ENCODE measurements at regions not wholly inside any gene's neighbourhood (a gene's known extent, or its start where the extent isn't known, plus 50 kb on each side); places are given as distances from the start of the nearest gene placed in this dataset.
"Not testable (repeated sequence)": the region's sequence is repeated elsewhere in the genome, so short reads cannot be mapped to it uniquely, and the experiment has no call there.

DNA sequence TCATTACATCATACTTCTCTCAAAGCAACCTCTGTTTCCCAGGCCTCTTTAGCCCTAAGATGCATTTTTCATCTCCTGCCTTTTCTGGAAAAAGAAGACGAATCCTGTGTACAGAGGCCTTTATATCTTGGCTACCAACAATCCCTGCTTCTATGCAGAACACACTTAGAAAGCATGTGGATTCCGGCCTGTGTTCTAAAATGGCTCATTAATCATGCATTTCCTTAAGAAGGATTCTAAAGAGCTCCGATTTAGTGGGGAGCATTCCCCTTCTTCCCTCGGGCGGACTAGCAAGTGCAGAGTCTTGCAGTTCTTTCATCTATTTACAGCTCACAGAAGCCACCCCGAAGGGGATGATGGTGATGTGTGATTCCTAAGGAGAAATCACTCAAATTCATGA lies 1212.9 kb downstream of the TYW1 start:
- H3K36me3 ChIP-seq (ENCODE audit: control insufficient read depth in 2 of 2, insufficient read depth in 2 of 2, low read length in 1 of 2) = no peaks in the 10 kb centered on the region
- no peak overlapping the region for H3K27ac ChIP-seq (ENCODE audit: low read depth in 1 of 2, low read length in 1 of 2)
- no peak for DNase-seq (ENCODE audit: low read depth in 6 of 9, low spot score in 9 of 9)
- 87% methylated on average over 6 of the region's 6 CpGs for WGBS
- no peaks in the 10 kb centered on the region for H3K4me1 ChIP-seq (ENCODE audit: control insufficient read depth in 2 of 2, insufficient read depth in 2 of 2, low read length in 2 of 2)
- H3K4me3 ChIP-seq (ENCODE audit: low read length in 2 of 2) = no peak overlapping the region
- H3K27me3 ChIP-seq (ENCODE audit: control insufficient read depth in 2 of 2, insufficient read depth in 1 of 2, low read length in 1 of 2) = no peaks in the 10 kb centered on the region
- peaks cover 3 to 32% of the 10 kb centered on the region in 2 donors for H3K9me3 ChIP-seq (ENCODE audit: control insufficient read depth in 2 of 2, insufficient read depth in 1 of 2, low read length in 1 of 2)

- Histone ChIP-seq H3K27me3 (ENCODE audit: control insufficient read depth in 2 of 2, insufficient read depth in 1 of 2, low read length in 1 of 2) (no peaks in the 10 kb centered on the region), H3K4me3 (ENCODE audit: low read length in 2 of 2) (no peak overlapping the region), H3K4me1 (ENCODE audit: control insufficient read depth in 2 of 2, insufficient read depth in 2 of 2, low read length in 2 of 2) (no peaks in the 10 kb centered on the region), H3K9me3 (ENCODE audit: control insufficient read depth in 2 of 2, insufficient read depth in 1 of 2, low read length in 1 of 2) (peaks cover 1 to 10% of the 10 kb centered on the region in 2 donors), H3K27ac (ENCODE audit: low read depth in 1 of 2, low read length in 1 of 2) (no peak overlapping the region), H3K36me3 (ENCODE audit: control insufficient read depth in 2 of 2, insufficient read depth in 2 of 2, low read length in 1 of 2) (no peaks in the 10 kb centered on the region)
- DNase-seq (ENCODE audit: low read depth in 6 of 9, low spot score in 9 of 9) = no peak
- WGBS = 94% methylated on average over 3 of the region's 3 CpGs
Measured at GRCh38 chr7:68213838-68214237, 1217.2 kb downstream of the TYW1 start.

GRCh38 chr7:68216051-68216450 lies 1219.4 kb downstream of the TYW1 start:
- H3K4me3 ChIP-seq (ENCODE audit: low read length in 2 of 2) = no peak overlapping the region
- H3K4me1 ChIP-seq (ENCODE audit: control insufficient read depth in 2 of 2, insufficient read depth in 2 of 2, low read length in 2 of 2) = no peaks in the 10 kb centered on the region
- peaks cover 1 to 15% of the 10 kb centered on the region in 2 donors for H3K9me3 ChIP-seq (ENCODE audit: control insufficient read depth in 2 of 2, insufficient read depth in 1 of 2, low read length in 1 of 2)
- WGBS = 81% methylated on average over 5 of the region's 5 CpGs
- no peak for DNase-seq (ENCODE audit: low read depth in 6 of 9, low spot score in 9 of 9)
- H3K27ac ChIP-seq (ENCODE audit: low read depth in 1 of 2, low read length in 1 of 2) = no peak overlapping the region
- no peaks in the 10 kb centered on the region for H3K36me3 ChIP-seq (ENCODE audit: control insufficient read depth in 2 of 2, insufficient read depth in 2 of 2, low read length in 1 of 2)
- H3K27me3 ChIP-seq (ENCODE audit: control insufficient read depth in 2 of 2, insufficient read depth in 1 of 2, low read length in 1 of 2) = no peaks in the 10 kb centered on the region

DNA sequence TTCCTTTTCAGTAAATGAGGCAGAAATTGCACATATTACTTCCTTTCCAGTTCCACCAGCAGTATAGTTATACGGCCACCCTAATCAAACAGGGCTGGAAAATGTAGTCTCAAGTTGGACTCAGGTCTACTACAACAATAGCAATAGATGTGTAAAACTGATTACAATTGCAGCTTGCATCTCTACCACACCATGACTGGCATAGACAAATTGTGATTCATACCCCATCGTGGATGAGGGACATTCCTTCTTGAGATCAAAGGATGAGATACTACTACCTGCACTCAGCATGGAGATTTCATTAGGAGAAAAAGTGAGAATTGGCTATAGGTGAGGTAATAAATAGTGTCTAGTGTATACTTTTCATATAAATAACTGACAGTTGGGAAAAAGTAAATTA lies 1220.8 kb downstream of the TYW1 start:
- Histone ChIP-seq H3K36me3 (ENCODE audit: control insufficient read depth in 2 of 2, insufficient read depth in 2 of 2, low read length in 1 of 2) (no peaks in the 10 kb centered on the region), H3K9me3 (ENCODE audit: control insufficient read depth in 2 of 2, insufficient read depth in 1 of 2, low read length in 1 of 2) (peaks cover 1 to 17% of the 10 kb centered on the region in 2 donors), H3K27ac (ENCODE audit: low read depth in 1 of 2, low read length in 1 of 2) (no peak overlapping the region), H3K27me3 (ENCODE audit: control insufficient read depth in 2 of 2, insufficient read depth in 1 of 2, low read length in 1 of 2) (no peaks in the 10 kb centered on the region), H3K4me1 (ENCODE audit: control insufficient read depth in 2 of 2, insufficient read depth in 2 of 2, low read length in 2 of 2) (no peaks in the 10 kb centered on the region), H3K4me3 (ENCODE audit: low read length in 2 of 2) (no peak overlapping the region)
- DNase-seq (ENCODE audit: low read depth in 6 of 9, low spot score in 9 of 9) = no peak
- 85% methylated on average over 2 of the region's 2 CpGs for WGBS

DNA sequence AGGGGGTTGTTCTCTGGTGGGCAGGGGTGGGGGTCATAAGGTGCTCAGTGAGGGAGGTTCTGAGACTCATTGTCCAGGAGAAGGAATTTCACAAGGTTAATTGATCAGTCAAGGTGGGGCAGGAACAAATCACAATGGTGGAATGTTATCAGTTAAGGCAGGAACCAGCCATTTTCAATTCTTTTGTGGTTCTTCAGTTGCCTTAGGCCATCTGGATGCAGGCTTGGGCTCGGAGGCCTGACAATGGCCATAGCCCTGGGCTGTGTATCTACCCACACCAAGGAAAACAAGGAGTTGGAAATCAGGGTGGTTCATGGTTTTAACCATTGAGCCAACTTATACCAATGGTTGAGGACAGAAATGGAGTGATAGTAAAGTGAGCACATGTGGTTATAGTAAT lies 1221.8 kb downstream of the TYW1 start:
- Histone ChIP-seq H3K27me3 (ENCODE audit: control insufficient read depth in 2 of 2, insufficient read depth in 1 of 2, low read length in 1 of 2) (no peaks in the 10 kb centered on the region), H3K9me3 (ENCODE audit: control insufficient read depth in 2 of 2, insufficient read depth in 1 of 2, low read length in 1 of 2) (peaks cover 1 to 10% of the 10 kb centered on the region in 2 donors), H3K4me3 (ENCODE audit: low read length in 2 of 2) (no peak overlapping the region), H3K36me3 (ENCODE audit: control insufficient read depth in 2 of 2, insufficient read depth in 2 of 2, low read length in 1 of 2) (no peaks in the 10 kb centered on the region), H3K27ac (ENCODE audit: low read depth in 1 of 2, low read length in 1 of 2) (no peak overlapping the region), H3K4me1 (ENCODE audit: control insufficient read depth in 2 of 2, insufficient read depth in 2 of 2, low read length in 2 of 2) (no peaks in the 10 kb centered on the region)
- 65% methylated on average over 1 of the region's 1 CpG for WGBS
- DNase-seq (ENCODE audit: low read depth in 6 of 9, low spot score in 9 of 9) = no peak

- no peak for DNase-seq (ENCODE audit: low read depth in 6 of 9, low spot score in 9 of 9)
- peaks cover 1 to 16% of the 10 kb centered on the region in 2 donors for H3K9me3 ChIP-seq (ENCODE audit: control insufficient read depth in 2 of 2, insufficient read depth in 1 of 2, low read length in 1 of 2)
- no peaks in the 10 kb centered on the region for H3K36me3 ChIP-seq (ENCODE audit: control insufficient read depth in 2 of 2, insufficient read depth in 2 of 2, low read length in 1 of 2)
- 87% methylated on average over 1 of the region's 1 CpG for WGBS
- H3K4me3 ChIP-seq (ENCODE audit: low read length in 2 of 2) = no peak overlapping the region
- no peaks in the 10 kb centered on the region for H3K27me3 ChIP-seq (ENCODE audit: control insufficient read depth in 2 of 2, insufficient read depth in 1 of 2, low read length in 1 of 2)
- H3K4me1 ChIP-seq (ENCODE audit: control insufficient read depth in 2 of 2, insufficient read depth in 2 of 2, low read length in 2 of 2) = no peaks in the 10 kb centered on the region
- H3K27ac ChIP-seq (ENCODE audit: low read depth in 1 of 2, low read length in 1 of 2) = no peak overlapping the region
Measured at GRCh38 chr7:68222311-68222710, 1225.7 kb downstream of the TYW1 start.

DNA sequence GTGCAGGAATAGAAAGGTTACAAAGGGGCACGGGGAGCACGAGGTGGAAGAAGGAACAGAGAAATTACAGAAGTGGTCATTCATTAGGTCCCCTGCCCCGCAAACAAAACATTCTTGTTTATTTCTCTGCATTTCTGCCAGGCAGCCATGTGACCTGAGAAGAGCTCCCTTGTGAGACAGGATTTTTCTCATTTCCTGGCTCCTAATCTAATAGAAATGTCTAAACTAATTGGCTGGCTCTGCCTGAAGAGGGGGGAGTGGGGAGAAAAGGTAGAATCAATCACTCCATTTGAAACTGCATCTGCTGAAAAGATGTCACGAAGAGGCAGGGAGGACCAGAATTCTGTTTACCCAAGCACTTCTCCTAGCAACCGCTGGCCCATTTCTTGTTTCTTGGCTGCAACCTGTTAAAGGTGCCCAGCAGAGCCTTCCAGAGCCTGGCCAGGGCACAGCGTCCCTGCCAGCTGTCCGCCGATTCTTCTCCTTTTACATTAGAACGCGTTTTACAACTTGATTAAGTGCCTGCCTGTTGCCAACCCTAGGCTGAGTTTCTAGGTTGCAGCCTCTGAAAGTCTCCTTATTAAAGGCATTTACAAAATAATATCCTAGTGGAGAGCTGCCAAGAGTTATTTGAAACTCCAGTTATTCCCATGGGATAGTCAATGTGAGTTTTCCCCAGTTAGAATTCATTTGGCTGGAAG lies 1227.6 kb downstream of the TYW1 start:
- peaks cover 0 to 16% of the 10 kb centered on the region in 2 donors for H3K9me3 ChIP-seq (ENCODE audit: control insufficient read depth in 2 of 2, insufficient read depth in 1 of 2, low read length in 1 of 2)
- H3K36me3 ChIP-seq (ENCODE audit: control insufficient read depth in 2 of 2, insufficient read depth in 2 of 2, low read length in 1 of 2) = no peaks in the 10 kb centered on the region
- WGBS = 75% methylated on average over 10 of the region's 10 CpGs
- H3K27me3 ChIP-seq (ENCODE audit: control insufficient read depth in 2 of 2, insufficient read depth in 1 of 2, low read length in 1 of 2) = no peaks in the 10 kb centered on the region
- H3K4me3 ChIP-seq (ENCODE audit: low read length in 2 of 2) = no peak overlapping the region
- H3K4me1 ChIP-seq (ENCODE audit: control insufficient read depth in 2 of 2, insufficient read depth in 2 of 2, low read length in 2 of 2) = no peaks in the 10 kb centered on the region
- DNase-seq (ENCODE audit: low read depth in 6 of 9, low spot score in 9 of 9) = no peak
- H3K27ac ChIP-seq (ENCODE audit: low read depth in 1 of 2, low read length in 1 of 2) = no peak overlapping the region

DNA sequence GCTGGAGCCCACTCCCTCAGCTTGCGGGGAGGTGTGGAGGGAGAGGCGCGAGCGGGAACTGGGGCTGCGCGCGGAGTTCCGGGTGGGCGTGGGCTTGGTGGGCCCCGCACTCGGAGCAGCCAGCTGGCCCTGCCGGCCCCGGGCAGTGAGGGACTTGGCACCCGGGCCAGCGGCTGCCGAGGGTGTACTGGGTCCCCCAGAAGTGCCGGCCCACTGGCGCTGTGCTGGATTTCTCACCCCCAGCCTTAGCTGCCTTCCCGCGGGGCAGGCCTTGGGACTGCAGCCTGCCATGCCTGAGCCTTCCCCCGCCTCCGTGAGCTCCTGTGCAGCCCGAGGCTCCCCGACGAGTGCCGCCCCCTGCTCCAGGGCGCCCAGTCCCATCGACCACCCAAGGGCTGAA lies 1234.4 kb downstream of the TYW1 start:
- H3K36me3 ChIP-seq (ENCODE audit: control insufficient read depth in 2 of 2, insufficient read depth in 2 of 2, low read length in 1 of 2); H3K4me1 ChIP-seq (ENCODE audit: control insufficient read depth in 2 of 2, insufficient read depth in 2 of 2, low read length in 2 of 2); DNase-seq (ENCODE audit: low read depth in 6 of 9, low spot score in 9 of 9); H3K27ac ChIP-seq (ENCODE audit: low read depth in 1 of 2, low read length in 1 of 2); H3K4me3 ChIP-seq (ENCODE audit: low read length in 2 of 2); H3K27me3 ChIP-seq (ENCODE audit: control insufficient read depth in 2 of 2, insufficient read depth in 1 of 2, low read length in 1 of 2); H3K9me3 ChIP-seq (ENCODE audit: control insufficient read depth in 2 of 2, insufficient read depth in 1 of 2, low read length in 1 of 2): not testable (repeated sequence)
- WGBS = 88% methylated on average over 18 of the region's 28 CpGs

- peaks cover 0 to 6% of the 10 kb centered on the region in 2 donors for H3K9me3 ChIP-seq (ENCODE audit: control insufficient read depth in 2 of 2, insufficient read depth in 1 of 2, low read length in 1 of 2)
- H3K4me1 ChIP-seq (ENCODE audit: control insufficient read depth in 2 of 2, insufficient read depth in 2 of 2, low read length in 2 of 2) = no peaks in the 10 kb centered on the region
- 96% methylated on average over 1 of the region's 1 CpG for WGBS
- H3K27ac ChIP-seq (ENCODE audit: low read depth in 1 of 2, low read length in 1 of 2) = no peak overlapping the region
- no peak for DNase-seq (ENCODE audit: low read depth in 6 of 9, low spot score in 9 of 9)
- H3K27me3 ChIP-seq (ENCODE audit: control insufficient read depth in 2 of 2, insufficient read depth in 1 of 2, low read length in 1 of 2) = no peaks in the 10 kb centered on the region
- H3K36me3 ChIP-seq (ENCODE audit: control insufficient read depth in 2 of 2, insufficient read depth in 2 of 2, low read length in 1 of 2) = no peaks in the 10 kb centered on the region
- no peak overlapping the region for H3K4me3 ChIP-seq (ENCODE audit: low read length in 2 of 2)
Measured at GRCh38 chr7:68235937-68236336, 1239.3 kb downstream of the TYW1 start.

All from thymus (tissue), 11 donors.